ENCODE measurements at regions not wholly inside any gene's neighbourhood (a gene's known extent, or its start where the extent isn't known, plus 50 kb on each side); places are given as distances from the start of the nearest gene placed in this dataset.

DNA sequence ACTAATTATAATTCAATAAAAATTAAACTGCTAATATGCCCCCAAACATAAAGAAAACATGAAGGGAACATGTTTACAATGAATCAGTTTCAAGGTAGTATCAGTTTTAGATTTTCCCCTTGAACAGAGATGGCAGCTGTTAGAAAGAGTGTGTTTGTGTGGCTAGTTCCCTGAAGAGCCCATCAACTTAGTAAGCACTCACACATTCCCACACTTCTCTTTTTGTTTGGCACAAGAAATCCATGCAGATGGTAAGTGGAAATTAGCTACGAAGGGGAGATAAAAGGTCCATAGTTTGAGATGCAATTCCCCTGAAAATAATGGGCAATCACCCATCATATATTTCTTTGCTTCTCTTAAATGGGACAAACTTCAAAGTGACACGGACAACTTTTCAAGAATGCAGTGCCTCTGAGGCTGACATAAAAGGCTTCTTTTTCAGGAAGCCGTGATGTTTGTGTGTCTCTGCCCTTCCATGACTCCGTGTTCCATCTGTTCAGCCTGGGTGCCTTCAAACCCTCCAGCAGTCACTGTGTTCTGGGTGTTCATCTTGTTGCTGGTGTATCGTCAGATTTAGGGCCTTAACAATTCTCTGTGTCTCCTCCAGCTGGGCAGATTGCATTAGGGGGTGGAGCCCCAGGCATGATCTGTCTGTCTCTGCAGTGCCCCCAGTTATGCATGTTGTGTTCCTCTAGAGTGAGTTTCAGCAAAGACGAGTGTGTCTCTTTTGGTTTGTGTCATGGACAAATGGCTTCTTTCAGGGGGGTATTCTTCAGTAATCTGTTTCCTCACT, 259.5 kb upstream of the NPY start:
- no peak for TF ChIP-seq POLR2A (IDR thresholded peaks at IDR 0.05)
- TF ChIP-seq, protein P1, sequence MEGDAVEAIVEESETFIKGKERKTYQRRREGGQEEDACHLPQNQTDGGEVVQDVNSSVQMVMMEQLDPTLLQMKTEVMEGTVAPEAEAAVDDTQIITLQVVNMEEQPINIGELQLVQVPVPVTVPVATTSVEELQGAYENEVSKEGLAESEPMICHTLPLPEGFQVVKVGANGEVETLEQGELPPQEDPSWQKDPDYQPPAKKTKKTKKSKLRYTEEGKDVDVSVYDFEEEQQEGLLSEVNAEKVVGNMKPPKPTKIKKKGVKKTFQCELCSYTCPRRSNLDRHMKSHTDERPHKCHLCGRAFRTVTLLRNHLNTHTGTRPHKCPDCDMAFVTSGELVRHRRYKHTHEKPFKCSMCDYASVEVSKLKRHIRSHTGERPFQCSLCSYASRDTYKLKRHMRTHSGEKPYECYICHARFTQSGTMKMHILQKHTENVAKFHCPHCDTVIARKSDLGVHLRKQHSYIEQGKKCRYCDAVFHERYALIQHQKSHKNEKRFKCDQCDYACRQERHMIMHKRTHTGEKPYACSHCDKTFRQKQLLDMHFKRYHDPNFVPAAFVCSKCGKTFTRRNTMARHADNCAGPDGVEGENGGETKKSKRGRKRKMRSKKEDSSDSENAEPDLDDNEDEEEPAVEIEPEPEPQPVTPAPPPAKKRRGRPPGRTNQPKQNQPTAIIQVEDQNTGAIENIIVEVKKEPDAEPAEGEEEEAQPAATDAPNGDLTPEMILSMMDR (IDR thresholded peaks at IDR 0.05) = no peak
